ENCODE measurements at regions not wholly inside any gene's neighbourhood (a gene's known extent, or its start where the extent isn't known, plus 50 kb on each side); places are given as distances from the start of the nearest gene placed in this dataset.

- intact Hi-C loops (cut with micrococcal nuclease; ENCODE audit: unreplicated experiment) (no loop called here), in situ Hi-C loops (cut with MboI) (no loop called here)
- TF ChIP-seq, protein P1, sequence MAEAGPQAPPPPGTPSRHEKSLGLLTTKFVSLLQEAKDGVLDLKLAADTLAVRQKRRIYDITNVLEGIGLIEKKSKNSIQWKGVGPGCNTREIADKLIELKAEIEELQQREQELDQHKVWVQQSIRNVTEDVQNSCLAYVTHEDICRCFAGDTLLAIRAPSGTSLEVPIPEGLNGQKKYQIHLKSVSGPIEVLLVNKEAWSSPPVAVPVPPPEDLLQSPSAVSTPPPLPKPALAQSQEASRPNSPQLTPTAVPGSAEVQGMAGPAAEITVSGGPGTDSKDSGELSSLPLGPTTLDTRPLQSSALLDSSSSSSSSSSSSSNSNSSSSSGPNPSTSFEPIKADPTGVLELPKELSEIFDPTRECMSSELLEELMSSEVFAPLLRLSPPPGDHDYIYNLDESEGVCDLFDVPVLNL (IDR thresholded peaks at IDR 0.05; ENCODE audit: low read depth, low read length): no peak
- no peak for TF ChIP-seq MYC (IDR thresholded peaks at IDR 0.05; ENCODE audit: insufficient read depth, insufficient read length, insufficient replicate concordance, low read length, severe bottlenecking)
- no peak for TF ChIP-seq FOS (IDR thresholded peaks at IDR 0.05; ENCODE audit: borderline replicate concordance, extremely low read depth, insufficient read length)
- TF ChIP-seq, protein P2, sequence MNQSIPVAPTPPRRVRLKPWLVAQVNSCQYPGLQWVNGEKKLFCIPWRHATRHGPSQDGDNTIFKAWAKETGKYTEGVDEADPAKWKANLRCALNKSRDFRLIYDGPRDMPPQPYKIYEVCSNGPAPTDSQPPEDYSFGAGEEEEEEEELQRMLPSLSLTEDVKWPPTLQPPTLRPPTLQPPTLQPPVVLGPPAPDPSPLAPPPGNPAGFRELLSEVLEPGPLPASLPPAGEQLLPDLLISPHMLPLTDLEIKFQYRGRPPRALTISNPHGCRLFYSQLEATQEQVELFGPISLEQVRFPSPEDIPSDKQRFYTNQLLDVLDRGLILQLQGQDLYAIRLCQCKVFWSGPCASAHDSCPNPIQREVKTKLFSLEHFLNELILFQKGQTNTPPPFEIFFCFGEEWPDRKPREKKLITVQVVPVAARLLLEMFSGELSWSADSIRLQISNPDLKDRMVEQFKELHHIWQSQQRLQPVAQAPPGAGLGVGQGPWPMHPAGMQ (IDR thresholded peaks at IDR 0.05; ENCODE audit: borderline replicate concordance): no peak
- no peak for TF ChIP-seq NR2C2 (IDR thresholded peaks at IDR 0.05; ENCODE audit: borderline replicate concordance, control insufficient read depth, insufficient read length, low read depth)
- no peak for TF ChIP-seq MEF2A (IDR thresholded peaks at IDR 0.05; ENCODE audit: insufficient read depth, low read depth, low read length)
- TF ChIP-seq RAD21 (IDR thresholded peaks at IDR 0.05; ENCODE audit: insufficient read depth, low read depth, low read length): no peak
- TF ChIP-seq ATF7 (IDR thresholded peaks at IDR 0.05; ENCODE audit: low read depth): no peak
- no peak for TF ChIP-seq SMAD5 (IDR thresholded peaks at IDR 0.05; ENCODE audit: low read depth)
These were observed 530.2 kb downstream of the KCTD8 start for GRCh38 chr4:43918377-43918776.

More at GRCh38 chr4:43918377-43918776, 530.2 kb downstream of the KCTD8 start:
- DNase-seq (ENCODE audit: low read depth, low spot score) (no peak), FAIRE-seq (no peak), ATAC-seq (no peak)
- Histone ChIP-seq H3K9ac (ENCODE audit: control insufficient read depth, insufficient read depth, low read length) (no peak overlapping the region), H3K79me2 (ENCODE audit: control insufficient read depth, insufficient read depth, low read length) (no peaks in the 10 kb centered on the region), H3K27ac (ENCODE audit: control insufficient read depth, insufficient read depth) (no peak overlapping the region), H4K20me1 (ENCODE audit: control insufficient read depth, insufficient read depth) (no peaks in the 10 kb centered on the region), H2AFZ (ENCODE audit: control insufficient read depth, low read depth, low read length) (no peak overlapping the region), H3K36me3 (ENCODE audit: control insufficient read depth in 2 of 2, insufficient read depth in 2 of 2, low read length in 1 of 2) (no peaks in the 10 kb centered on the region), H3K4me3 (no peak overlapping the region), H3K4me2 (ENCODE audit: control insufficient read depth, insufficient read depth) (no peak overlapping the region), H3K27me3 (replicated peaks in 1 of 2; ENCODE audit: control insufficient read depth in 2 of 2, insufficient read depth in 2 of 2, low read length in 1 of 2) (no peaks in the 10 kb centered on the region), H3K4me1 (ENCODE audit: control insufficient read depth, insufficient read depth, low read length) (no peaks in the 10 kb centered on the region), H3K9me3 (replicated peaks; ENCODE audit: control insufficient read depth, insufficient read depth, low read length) (no peaks in the 10 kb centered on the region)
- WGBS (ENCODE audit: insufficient coverage, insufficient replicate concordance, low lambda C conversion rate, missing lambda C conversion rate): 25% methylated on average over 3 of the region's 3 CpGs
- ChIA-PET RAD21 (ENCODE audit: unreplicated experiment) (no interaction called here), POLR2A (no interaction called here), CTCF (no interaction called here), SMC1A (ENCODE audit: uncharacterized antibody, unreplicated experiment) (interaction anchor here (0.9 to 1.1 kb wide), 2 partner anchors 13 to 44 kb away, joined by 3 read pairs; no protein-coding TSS in a partner anchor)
- BruUV-seq (replicated peaks): no TSS peak

Measured in GM12878 (cell line).